Natural killer cell (primary cell): ENCODE measurements at regions not wholly inside any gene's neighbourhood (a gene's known extent, or its start where the extent isn't known, plus 50 kb on each side); places are given as distances from the start of the nearest gene placed in this dataset.

Experiments used
- ATAC-seq, 3 donors: fragments of 150-1000 bp in 2 of 3; fragments of 200-7000 bp in 1 of 3; cut with Tn5 transposase; 1 replicate in 1 of 3; 2 replicates in 2 of 3; pipeline ENCODE4 v1.10.0; 2021; ENCODE audit warnings: mild to moderate bottlenecking in 2 of 3, moderate library complexity in 2 of 3
- DNase-seq, 2 donors: peaks; one replicate each; pipeline versions ENCODE4 v3.0.0 to v3.0.0-alpha.2; 2013 to 2021; ENCODE audit warnings: mixed read lengths in 1 of 2
- H3K27ac ChIP-seq: one replicate; pipeline ENCODE4 v1.5.1; 2013; ENCODE audit warnings: mild to moderate bottlenecking, low read length
- H3K27me3 ChIP-seq: one replicate; pipeline ENCODE4 v1.6.1; 2013; ENCODE audit warnings: low read length; ENCODE audit not compliant: control insufficient read depth, insufficient read depth
- H3K36me3 ChIP-seq: one replicate; pipeline ENCODE4 v1.6.1; 2013; ENCODE audit warnings: low read length; ENCODE audit not compliant: control insufficient read depth, insufficient read depth
- H3K4me1 ChIP-seq: one replicate; pipeline ENCODE4 v1.6.1; 2013; ENCODE audit warnings: low read length; ENCODE audit not compliant: control insufficient read depth, insufficient read depth
- H3K4me3 ChIP-seq: one replicate; pipeline ENCODE4 v1.5.1; 2013; ENCODE audit warnings: low read length
- H3K9me3 ChIP-seq: one replicate; pipeline ENCODE4 v1.6.1; 2013; ENCODE audit warnings: low read length; ENCODE audit not compliant: control insufficient read depth, insufficient read depth
- H3K27ac Mint-ChIP-seq, 2 donors: one replicate each; pipeline ENCODE4 v1.8.0; 2022; ENCODE audit warnings: mild to moderate bottlenecking in 2 of 2, mixed read lengths in 2 of 2, moderate library complexity in 1 of 2
- H3K27me3 Mint-ChIP-seq, 2 donors: one replicate each; pipeline ENCODE4 v1.8.0; 2022; ENCODE audit warnings: low read depth in 2 of 2, mixed read lengths in 2 of 2
- H3K36me3 Mint-ChIP-seq: one replicate; pipeline ENCODE4 v1.8.0; 2022; ENCODE audit warnings: mixed read lengths
- H3K4me1 Mint-ChIP-seq, 2 donors: one replicate each; pipeline ENCODE4 v1.8.0; 2022; ENCODE audit warnings: mixed read lengths in 2 of 2
- H3K4me3 Mint-ChIP-seq: one replicate; pipeline ENCODE4 v1.8.0; 2022; ENCODE audit warnings: mild to moderate bottlenecking, moderate library complexity, mixed read lengths
- H3K9me3 Mint-ChIP-seq, 2 donors: one replicate each; pipeline ENCODE4 v1.8.0; 2022; ENCODE audit warnings: mixed read lengths in 2 of 2
- WGBS: methylation state at CpG from one replicate; pipeline ENCODE4 v1.1.7; 2013; ENCODE audit warnings: missing lambda C conversion rate; ENCODE audit not compliant: insufficient coverage; 5-methylcytosine and 5-hydroxymethylcytosine counted together
- intact Hi-C: fragments of 100-400 bp; cut with micrococcal nuclease; formaldehyde crosslinking; loops from one replicate; pipeline ENCODE4 v1.14.2; 2022
- TF ChIP-seq, protein P1 (sequence below): fragments of 200-600 bp; IDR thresholded peaks from one replicate; pipeline ENCODE4 v1.8.0; 2022; ENCODE audit warnings: antibody characterized with exemption

DNA sequence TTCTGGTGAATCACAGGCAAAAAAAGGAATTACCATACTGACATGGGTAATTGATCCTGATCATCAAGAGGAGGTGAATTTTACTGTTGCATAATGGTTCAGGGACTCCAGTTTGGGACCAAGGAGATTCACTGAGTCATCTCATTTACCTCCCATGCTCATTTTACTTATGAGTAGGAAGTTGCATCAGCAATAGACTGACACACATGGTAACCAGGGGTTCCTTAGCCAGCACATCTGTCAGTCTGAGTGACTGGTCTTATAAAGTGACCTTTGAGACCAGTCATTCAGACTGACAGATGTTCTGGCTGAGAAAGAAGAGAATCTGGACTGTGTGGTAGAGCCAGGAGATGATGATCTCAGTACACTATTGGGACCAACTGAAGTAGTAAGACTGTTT is 384.6 kb upstream of the CD180 start:
- H3K36me3 Mint-ChIP-seq, result no peaks in the 10 kb centered on the region
- Histone ChIP-seq H3K27ac (no peak overlapping the region), H3K9me3 (no peaks in the 10 kb centered on the region), H3K36me3 (no peaks in the 10 kb centered on the region), H3K4me3 (no peak overlapping the region), H3K4me1 (no peaks in the 10 kb centered on the region), H3K27me3 (no peaks in the 10 kb centered on the region)
- TF ChIP-seq, protein P1, sequence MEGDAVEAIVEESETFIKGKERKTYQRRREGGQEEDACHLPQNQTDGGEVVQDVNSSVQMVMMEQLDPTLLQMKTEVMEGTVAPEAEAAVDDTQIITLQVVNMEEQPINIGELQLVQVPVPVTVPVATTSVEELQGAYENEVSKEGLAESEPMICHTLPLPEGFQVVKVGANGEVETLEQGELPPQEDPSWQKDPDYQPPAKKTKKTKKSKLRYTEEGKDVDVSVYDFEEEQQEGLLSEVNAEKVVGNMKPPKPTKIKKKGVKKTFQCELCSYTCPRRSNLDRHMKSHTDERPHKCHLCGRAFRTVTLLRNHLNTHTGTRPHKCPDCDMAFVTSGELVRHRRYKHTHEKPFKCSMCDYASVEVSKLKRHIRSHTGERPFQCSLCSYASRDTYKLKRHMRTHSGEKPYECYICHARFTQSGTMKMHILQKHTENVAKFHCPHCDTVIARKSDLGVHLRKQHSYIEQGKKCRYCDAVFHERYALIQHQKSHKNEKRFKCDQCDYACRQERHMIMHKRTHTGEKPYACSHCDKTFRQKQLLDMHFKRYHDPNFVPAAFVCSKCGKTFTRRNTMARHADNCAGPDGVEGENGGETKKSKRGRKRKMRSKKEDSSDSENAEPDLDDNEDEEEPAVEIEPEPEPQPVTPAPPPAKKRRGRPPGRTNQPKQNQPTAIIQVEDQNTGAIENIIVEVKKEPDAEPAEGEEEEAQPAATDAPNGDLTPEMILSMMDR, result no peak
- DNase-seq, result no peak
- no peak overlapping the region for H3K4me3 Mint-ChIP-seq
- intact Hi-C loops, result no loop called here
- H3K27ac Mint-ChIP-seq, result no peak overlapping the region
- peaks cover 0 to 4% of the 10 kb centered on the region in 2 donors for H3K27me3 Mint-ChIP-seq
- H3K9me3 Mint-ChIP-seq, result no peaks in the 10 kb centered on the region
- H3K4me1 Mint-ChIP-seq, result no peaks in the 10 kb centered on the region
- no peak for ATAC-seq

DNA sequence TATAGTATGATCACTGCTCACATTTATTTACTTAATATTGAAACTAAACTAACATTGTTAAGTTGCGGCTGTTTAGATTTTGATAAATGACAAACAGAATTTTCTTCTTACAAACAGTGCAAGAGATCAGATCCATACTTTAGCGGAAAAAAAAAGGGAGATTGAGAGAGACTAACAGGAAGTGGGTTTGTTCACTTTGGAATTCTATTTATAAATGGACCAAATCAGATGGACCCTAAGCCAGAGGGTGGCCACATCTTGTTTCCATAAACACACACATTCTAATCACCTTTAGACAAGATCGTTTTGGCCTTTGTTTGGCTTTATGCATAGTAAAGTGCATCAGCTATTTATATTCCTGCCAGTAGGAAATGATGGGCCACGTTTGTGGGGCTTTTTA is 381.4 kb upstream of the CD180 start:
- Histone ChIP-seq H3K4me1 (no peaks in the 10 kb centered on the region), H3K27ac (no peak overlapping the region), H3K4me3 (no peak overlapping the region), H3K36me3 (no peaks in the 10 kb centered on the region), H3K27me3 (no peaks in the 10 kb centered on the region), H3K9me3 (peaks cover 4% of the 10 kb centered on the region)
- no peak for ATAC-seq
- H3K9me3 Mint-ChIP-seq, result peaks cover 4 to 18% of the 10 kb centered on the region in 2 donors
- TF ChIP-seq, protein P1, result no peak
- peaks cover 0 to 8% of the 10 kb centered on the region in 2 donors for H3K27me3 Mint-ChIP-seq
- H3K4me3 Mint-ChIP-seq, result no peak overlapping the region
- WGBS, result 100% methylated on average over 1 of the region's 4 CpGs
- no peak overlapping the region for H3K27ac Mint-ChIP-seq
- DNase-seq, result no peak
- H3K4me1 Mint-ChIP-seq, result peaks cover 6% of the 10 kb centered on the region in 2 donors
- peaks cover 29% of the 10 kb centered on the region for H3K36me3 Mint-ChIP-seq
- intact Hi-C loops, result no loop called here

DNA sequence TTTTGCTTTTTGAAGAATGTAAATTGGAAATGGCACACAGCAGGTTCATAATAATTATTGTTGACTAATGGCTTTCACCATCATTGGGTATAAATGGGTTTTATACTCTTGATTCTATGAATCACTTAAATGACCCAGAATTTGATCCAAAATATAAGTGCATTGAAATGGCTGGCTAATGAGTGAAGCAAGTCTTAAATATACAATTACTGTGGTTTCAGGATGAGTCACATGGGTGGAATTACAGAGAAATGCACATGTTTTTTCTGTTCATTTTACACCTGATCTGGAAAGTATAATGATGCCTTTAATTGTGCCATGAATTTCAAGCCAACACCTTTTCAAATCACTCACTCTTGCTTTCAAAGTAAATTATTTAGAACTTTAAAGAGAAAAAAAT is 380.8 kb upstream of the CD180 start:
- Histone ChIP-seq H3K9me3 (peaks cover 4% of the 10 kb centered on the region), H3K27ac (no peak overlapping the region), H3K36me3 (no peaks in the 10 kb centered on the region), H3K4me3 (no peak overlapping the region), H3K27me3 (no peaks in the 10 kb centered on the region), H3K4me1 (no peaks in the 10 kb centered on the region)
- no peak for ATAC-seq
- peaks cover 8 to 12% of the 10 kb centered on the region in 2 donors for H3K4me1 Mint-ChIP-seq
- no peak overlapping the region for H3K4me3 Mint-ChIP-seq
- peaks cover 4 to 19% of the 10 kb centered on the region in 2 donors for H3K9me3 Mint-ChIP-seq
- H3K36me3 Mint-ChIP-seq, result peaks cover 31% of the 10 kb centered on the region
- no peak for DNase-seq
- H3K27ac Mint-ChIP-seq, result no peak overlapping the region
- intact Hi-C loops, result no loop called here
- peaks cover 0 to 8% of the 10 kb centered on the region in 2 donors for H3K27me3 Mint-ChIP-seq
- TF ChIP-seq, protein P1, result no peak

DNA sequence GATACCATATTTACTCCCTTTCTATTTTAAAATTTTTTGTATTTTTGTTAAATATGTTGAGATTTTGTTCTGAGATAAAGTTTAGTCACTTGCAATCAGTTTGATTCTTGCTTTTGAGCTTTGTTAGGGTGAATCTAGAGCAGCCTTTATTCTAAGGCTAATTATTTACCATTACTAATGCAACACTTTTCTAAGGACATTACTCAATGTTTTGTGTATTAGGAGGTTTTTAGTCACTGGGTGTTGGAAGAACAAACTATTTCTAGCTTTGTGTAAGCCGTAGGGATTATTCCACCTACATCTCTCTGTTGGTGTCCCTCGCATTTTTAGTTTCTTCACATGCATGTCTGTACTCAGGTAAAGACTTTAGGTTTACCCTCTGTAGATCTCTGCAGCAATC is 379.5 kb upstream of the CD180 start:
- TF ChIP-seq, protein P1, result no peak
- 91% methylated on average over 2 of the region's 2 CpGs for WGBS
- H3K36me3 ChIP-seq, result no peaks in the 10 kb centered on the region

More for the DNA sequence above, 379.5 kb upstream of the CD180 start:
- peaks cover 4% of the 10 kb centered on the region for H3K9me3 ChIP-seq
- Mint-ChIP-seq H3K4me1 (peaks cover 8 to 17% of the 10 kb centered on the region in 2 donors), H3K36me3 (peaks cover 31% of the 10 kb centered on the region), H3K27ac (no peak overlapping the region), H3K9me3 (peaks cover 4 to 19% of the 10 kb centered on the region in 2 donors), H3K27me3 (peaks cover 0 to 8% of the 10 kb centered on the region in 2 donors), H3K4me3 (no peak overlapping the region)
- no peaks in the 10 kb centered on the region for H3K4me1 ChIP-seq
- no peaks in the 10 kb centered on the region for H3K27me3 ChIP-seq
- H3K4me3 ChIP-seq, result no peak overlapping the region
- no peak for ATAC-seq
- intact Hi-C loops, result no loop called here
- no peak for DNase-seq
- no peak overlapping the region for H3K27ac ChIP-seq
